ENCODE measurements at regions not wholly inside any gene's neighbourhood (a gene's known extent, or its start where the extent isn't known, plus 50 kb on each side); places are given as distances from the start of the nearest gene placed in this dataset.

GRCh38 chr1:163013826-163014600 is 55.1 kb upstream of the RGS4 start:
- no peaks in the 10 kb centered on the region for H3K27me3 Mint-ChIP-seq (ENCODE audit: low read depth, poor library complexity)
- H3K4me1 Mint-ChIP-seq: no peaks in the 10 kb centered on the region
- TF ChIP-seq, protein P1, sequence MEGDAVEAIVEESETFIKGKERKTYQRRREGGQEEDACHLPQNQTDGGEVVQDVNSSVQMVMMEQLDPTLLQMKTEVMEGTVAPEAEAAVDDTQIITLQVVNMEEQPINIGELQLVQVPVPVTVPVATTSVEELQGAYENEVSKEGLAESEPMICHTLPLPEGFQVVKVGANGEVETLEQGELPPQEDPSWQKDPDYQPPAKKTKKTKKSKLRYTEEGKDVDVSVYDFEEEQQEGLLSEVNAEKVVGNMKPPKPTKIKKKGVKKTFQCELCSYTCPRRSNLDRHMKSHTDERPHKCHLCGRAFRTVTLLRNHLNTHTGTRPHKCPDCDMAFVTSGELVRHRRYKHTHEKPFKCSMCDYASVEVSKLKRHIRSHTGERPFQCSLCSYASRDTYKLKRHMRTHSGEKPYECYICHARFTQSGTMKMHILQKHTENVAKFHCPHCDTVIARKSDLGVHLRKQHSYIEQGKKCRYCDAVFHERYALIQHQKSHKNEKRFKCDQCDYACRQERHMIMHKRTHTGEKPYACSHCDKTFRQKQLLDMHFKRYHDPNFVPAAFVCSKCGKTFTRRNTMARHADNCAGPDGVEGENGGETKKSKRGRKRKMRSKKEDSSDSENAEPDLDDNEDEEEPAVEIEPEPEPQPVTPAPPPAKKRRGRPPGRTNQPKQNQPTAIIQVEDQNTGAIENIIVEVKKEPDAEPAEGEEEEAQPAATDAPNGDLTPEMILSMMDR (IDR thresholded peaks at IDR 0.05): no peak
- no peak for DNase-seq
- no peaks in the 10 kb centered on the region for H3K36me3 Mint-ChIP-seq (ENCODE audit: low read depth)
- H3K4me3 Mint-ChIP-seq: no peak overlapping the region
- peaks cover 35% of the 10 kb centered on the region for H3K9me3 Mint-ChIP-seq
- no peak overlapping the region for H3K27ac Mint-ChIP-seq

DNA sequence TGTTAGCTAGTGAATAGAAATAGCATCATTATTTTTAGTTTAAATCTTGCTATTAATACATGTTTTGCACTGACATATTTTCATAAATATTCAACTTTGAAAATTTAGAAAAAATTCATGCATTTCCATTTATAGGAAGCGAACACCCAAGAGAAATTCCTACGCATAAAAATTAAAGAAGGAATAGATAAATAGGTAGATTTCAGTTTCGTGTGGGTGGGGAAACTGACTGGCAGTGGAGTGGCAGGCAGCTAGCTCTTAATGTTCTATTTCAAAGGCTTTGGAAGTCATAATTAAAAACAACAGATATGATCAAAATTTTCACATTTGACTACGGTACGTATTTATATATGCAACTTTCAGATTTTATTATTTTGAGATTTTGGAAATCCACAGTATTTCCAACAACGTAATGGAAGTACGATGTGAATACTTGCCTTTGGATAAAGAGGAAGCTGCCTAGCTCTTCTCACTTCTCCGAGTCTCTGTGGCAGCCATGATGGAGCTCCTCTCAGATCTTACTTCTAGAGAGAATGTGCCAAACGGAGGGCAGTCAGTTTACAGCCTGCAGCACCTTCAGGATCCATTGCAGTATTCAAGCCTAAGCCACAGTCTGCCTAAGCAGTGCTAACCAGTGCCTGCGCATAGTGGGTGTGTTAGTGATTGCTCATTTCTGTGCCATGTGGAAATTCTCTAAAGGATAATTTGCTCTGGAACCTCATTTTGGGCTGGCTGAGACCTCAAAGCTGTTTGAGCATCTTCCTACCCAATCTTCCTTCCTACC is 62.9 kb upstream of the RGS4 start:
- Mint-ChIP-seq H3K4me3 (no peak overlapping the region), H3K27me3 (ENCODE audit: low read depth, poor library complexity) (peaks cover 4% of the 10 kb centered on the region), H3K4me1 (peaks cover 12% of the 10 kb centered on the region), H3K27ac (no peak overlapping the region), H3K9me3 (no peaks in the 10 kb centered on the region), H3K36me3 (ENCODE audit: low read depth) (no peaks in the 10 kb centered on the region)
- TF ChIP-seq, protein P1 (IDR thresholded peaks at IDR 0.05): no peak
- DNase-seq: no peak

GRCh38 chr1:162997499-162998285 is 71.5 kb upstream of the RGS4 start:
- no peak overlapping the region for H3K4me3 Mint-ChIP-seq
- H3K27ac Mint-ChIP-seq: no peak overlapping the region
- TF ChIP-seq, protein P1 (IDR thresholded peaks at IDR 0.05): no peak
- H3K4me1 Mint-ChIP-seq: peaks cover 5% of the 10 kb centered on the region
- no peak for DNase-seq
- H3K27me3 Mint-ChIP-seq (ENCODE audit: low read depth, poor library complexity): peaks cover 4% of the 10 kb centered on the region
- no peaks in the 10 kb centered on the region for H3K36me3 Mint-ChIP-seq (ENCODE audit: low read depth)
- no peaks in the 10 kb centered on the region for H3K9me3 Mint-ChIP-seq

DNA sequence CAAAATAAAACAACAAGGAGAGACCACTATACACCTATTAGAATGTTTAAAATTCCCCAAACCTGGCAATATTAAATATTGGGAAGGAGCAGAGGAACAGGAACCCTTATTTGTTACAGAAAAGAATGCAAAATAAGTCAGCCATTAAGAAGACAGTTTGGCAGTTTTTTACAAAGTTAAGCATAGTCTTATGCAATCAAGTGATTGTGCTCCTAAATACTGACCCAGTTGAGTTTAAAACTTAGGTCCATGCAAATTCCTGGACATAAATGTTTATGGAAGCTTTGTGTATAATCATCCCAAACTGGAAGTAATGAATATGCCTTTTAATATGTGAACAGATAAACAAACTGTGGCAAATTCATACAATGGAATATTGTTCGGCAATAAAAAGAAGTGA is 72.9 kb upstream of the RGS4 start:
- Mint-ChIP-seq H3K4me3 (no peak overlapping the region), H3K27ac (no peak overlapping the region), H3K36me3 (ENCODE audit: low read depth) (no peaks in the 10 kb centered on the region), H3K9me3 (no peaks in the 10 kb centered on the region), H3K4me1 (no peaks in the 10 kb centered on the region), H3K27me3 (ENCODE audit: low read depth, poor library complexity) (peaks cover 4% of the 10 kb centered on the region)
- TF ChIP-seq, protein P1 (IDR thresholded peaks at IDR 0.05): no peak
- DNase-seq: no peak

DNA sequence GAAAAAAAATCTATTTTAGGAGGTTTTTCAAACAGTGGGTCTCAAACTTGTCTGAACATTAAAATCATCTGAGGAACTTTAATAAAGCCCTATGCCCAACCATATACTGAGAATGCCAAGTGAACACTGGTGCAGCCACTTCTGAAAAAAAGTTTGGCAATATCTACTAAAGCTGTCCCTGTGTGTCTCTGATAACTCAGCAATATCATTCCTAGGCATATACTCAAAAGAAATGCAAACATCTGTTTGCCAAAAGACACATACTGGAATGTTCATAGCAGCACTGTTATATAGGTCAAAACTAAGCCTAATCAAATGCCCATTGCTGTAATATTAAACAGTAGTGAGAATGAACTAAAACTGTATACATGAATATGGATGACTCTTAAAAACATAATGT is 74.2 kb upstream of the RGS4 start:
- H3K9me3 Mint-ChIP-seq: no peaks in the 10 kb centered on the region
- peaks cover 4% of the 10 kb centered on the region for H3K27me3 Mint-ChIP-seq (ENCODE audit: low read depth, poor library complexity)
- no peak overlapping the region for H3K27ac Mint-ChIP-seq
- no peaks in the 10 kb centered on the region for H3K4me1 Mint-ChIP-seq
- no peak for DNase-seq
- H3K4me3 Mint-ChIP-seq: no peak overlapping the region
- TF ChIP-seq, protein P1 (IDR thresholded peaks at IDR 0.05): no peak
- H3K36me3 Mint-ChIP-seq (ENCODE audit: low read depth): no peaks in the 10 kb centered on the region

Measured in nephron progenitor cell (in vitro differentiated cells).